A673 (cell line): ENCODE measurements at regions not wholly inside any gene's neighbourhood (a gene's known extent, or its start where the extent isn't known, plus 50 kb on each side); places are given as distances from the start of the nearest gene placed in this dataset.

Experiments
- BruUV-seq: library from RNA; stranded (reverse); fragments of 400-500 nt; replicated peaks from 2 replicates; lab custom pipeline; 2021; lab: Mats Ljungman, UMichigan
- CTCF ChIA-PET: fragments of 300-600 bp; sonication (Branson Sonifier 250); formaldehyde crosslinking; loops from one replicate; lab custom pipeline; 2022; ENCODE audit warnings: antibody characterized with exemption; lab: Charles Lee
- POLR2A ChIA-PET: fragments of 300-600 bp; sonication (Branson Sonifier 250); formaldehyde crosslinking; loops from one replicate; lab custom pipeline; 2022; ENCODE audit warnings: antibody characterized with exemption; ENCODE audit not compliant: low non-redundant PET; lab: Charles Lee
- DNase-seq: peaks from one replicate; pipeline ENCODE4 v3.0.0-alpha.2; 2015; ENCODE audit warnings: low spot score
- H3K27ac ChIP-seq: fragments of 200-600 bp; sonication (generic); 2 replicates; pipeline ENCODE4 v1.5.1; 2016; ENCODE audit warnings: mixed run types, low read depth, mild to moderate bottlenecking, mixed read lengths, antibody characterized with exemption, low read length; ENCODE audit not compliant: poor library complexity, severe bottlenecking
- H3K27me3 ChIP-seq: fragments of 200-600 bp; sonication (generic); replicated peaks from 2 replicates; pipeline ENCODE4 v1.6.1; 2017; ENCODE audit warnings: mixed run types, low read depth, mild to moderate bottlenecking, mixed read lengths, antibody characterized with exemption, low read length; ENCODE audit not compliant: insufficient read depth, poor library complexity
- H3K36me3 ChIP-seq: fragments of 200-600 bp; sonication (generic); 2 replicates; pipeline ENCODE4 v1.6.1; 2016; ENCODE audit warnings: mixed run types, mild to moderate bottlenecking, mixed read lengths, antibody characterized with exemption, low read length; ENCODE audit not compliant: insufficient read depth, poor library complexity, severe bottlenecking
- H3K4me1 ChIP-seq: fragments of 200-600 bp; sonication (generic); 2 replicates; pipeline ENCODE4 v1.6.1; 2017; ENCODE audit warnings: mixed run types, mild to moderate bottlenecking, mixed read lengths, antibody characterized with exemption, low read length; ENCODE audit not compliant: insufficient read depth, poor library complexity, severe bottlenecking
- H3K4me3 ChIP-seq: fragments of 200-600 bp; sonication (generic); 2 replicates; pipeline ENCODE4 v1.5.1; 2016; ENCODE audit warnings: low read depth, mixed run types, mild to moderate bottlenecking, mixed read lengths, low read length; ENCODE audit not compliant: poor library complexity, severe bottlenecking
- H3K9me3 ChIP-seq: fragments of 200-600 bp; sonication (generic); 2 replicates; pipeline ENCODE4 v1.6.1; 2016; ENCODE audit warnings: mixed run types, low read depth, mild to moderate bottlenecking, mixed read lengths, antibody characterized with exemption, low read length; ENCODE audit not compliant: poor library complexity, severe bottlenecking
- EZH2 ChIP-seq: fragments of 200-600 bp; sonication (generic); IDR thresholded peaks from 2 replicates; pipeline ENCODE4 v1.6.1; 2017; ENCODE audit warnings: borderline replicate concordance, low read depth, mild to moderate bottlenecking, mixed read lengths, antibody characterized with exemption, low read length; ENCODE audit not compliant: poor library complexity, severe bottlenecking
- intact Hi-C: fragments of 100-400 bp; cut with micrococcal nuclease; formaldehyde crosslinking; loops from one replicate; pipeline ENCODE4 v1.10.0; 2022; ENCODE audit not compliant: unreplicated experiment
- TF ChIP-seq, protein P1 (sequence below): fragments of 300-800, 200-600 bp; sonication (generic); conservative IDR thresholded peaks from 2 replicates; pipeline ENCODE4 v1.5.1; 2017; ENCODE audit warnings: low read depth, mild to moderate bottlenecking, antibody characterized with exemption, low read length, moderate library complexity, mixed read lengths

DNA sequence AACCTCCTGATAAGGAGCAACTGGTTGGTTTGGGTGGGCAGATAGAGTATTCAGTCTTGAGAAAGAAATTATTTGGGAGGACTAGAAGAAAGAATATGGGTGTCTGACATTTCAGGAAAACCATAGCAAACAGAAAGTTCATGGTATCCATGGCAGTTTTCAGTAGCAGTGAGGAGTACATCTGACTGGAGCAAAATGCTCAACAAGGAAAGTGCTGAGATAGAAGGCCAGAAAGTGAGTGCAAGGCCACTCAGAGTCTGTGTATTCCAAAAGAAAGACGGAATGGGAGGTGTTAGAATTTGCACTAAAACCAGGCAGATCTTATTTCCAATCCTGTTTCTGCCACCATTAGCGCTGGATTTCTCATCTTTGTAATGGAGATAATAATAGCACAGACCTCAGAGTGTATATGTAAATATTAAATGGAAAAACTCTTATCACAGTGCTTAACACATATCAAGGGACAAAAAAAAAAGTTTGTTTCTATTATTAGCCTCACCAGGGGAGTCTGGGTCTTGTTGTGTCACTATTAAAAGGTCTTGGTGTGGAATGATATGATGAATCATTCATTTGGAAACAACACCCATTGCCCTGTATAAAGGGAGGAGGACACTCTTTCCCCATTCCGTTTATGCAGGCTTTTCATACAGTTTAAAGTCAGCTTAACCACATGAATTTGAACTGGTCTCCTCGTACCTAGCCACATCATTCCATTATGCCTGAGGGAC, 349.8 kb downstream of the IPO8 start:
- Histone ChIP-seq H3K27me3 (no peaks in the 10 kb centered on the region), H3K27ac (no peak overlapping the region), H3K36me3 (no peaks in the 10 kb centered on the region), H3K4me3 (no peak overlapping the region), H3K4me1 (no peaks in the 10 kb centered on the region), H3K9me3 (no peaks in the 10 kb centered on the region)
- DNase-seq = no peak
- ChIA-PET POLR2A (no interaction called here), CTCF (no interaction called here)
- TF ChIP-seq, protein P1, sequence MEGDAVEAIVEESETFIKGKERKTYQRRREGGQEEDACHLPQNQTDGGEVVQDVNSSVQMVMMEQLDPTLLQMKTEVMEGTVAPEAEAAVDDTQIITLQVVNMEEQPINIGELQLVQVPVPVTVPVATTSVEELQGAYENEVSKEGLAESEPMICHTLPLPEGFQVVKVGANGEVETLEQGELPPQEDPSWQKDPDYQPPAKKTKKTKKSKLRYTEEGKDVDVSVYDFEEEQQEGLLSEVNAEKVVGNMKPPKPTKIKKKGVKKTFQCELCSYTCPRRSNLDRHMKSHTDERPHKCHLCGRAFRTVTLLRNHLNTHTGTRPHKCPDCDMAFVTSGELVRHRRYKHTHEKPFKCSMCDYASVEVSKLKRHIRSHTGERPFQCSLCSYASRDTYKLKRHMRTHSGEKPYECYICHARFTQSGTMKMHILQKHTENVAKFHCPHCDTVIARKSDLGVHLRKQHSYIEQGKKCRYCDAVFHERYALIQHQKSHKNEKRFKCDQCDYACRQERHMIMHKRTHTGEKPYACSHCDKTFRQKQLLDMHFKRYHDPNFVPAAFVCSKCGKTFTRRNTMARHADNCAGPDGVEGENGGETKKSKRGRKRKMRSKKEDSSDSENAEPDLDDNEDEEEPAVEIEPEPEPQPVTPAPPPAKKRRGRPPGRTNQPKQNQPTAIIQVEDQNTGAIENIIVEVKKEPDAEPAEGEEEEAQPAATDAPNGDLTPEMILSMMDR = no peak
- no peak for TF ChIP-seq EZH2
- intact Hi-C loops = no loop called here
- BruUV-seq = no TSS peak

DNA sequence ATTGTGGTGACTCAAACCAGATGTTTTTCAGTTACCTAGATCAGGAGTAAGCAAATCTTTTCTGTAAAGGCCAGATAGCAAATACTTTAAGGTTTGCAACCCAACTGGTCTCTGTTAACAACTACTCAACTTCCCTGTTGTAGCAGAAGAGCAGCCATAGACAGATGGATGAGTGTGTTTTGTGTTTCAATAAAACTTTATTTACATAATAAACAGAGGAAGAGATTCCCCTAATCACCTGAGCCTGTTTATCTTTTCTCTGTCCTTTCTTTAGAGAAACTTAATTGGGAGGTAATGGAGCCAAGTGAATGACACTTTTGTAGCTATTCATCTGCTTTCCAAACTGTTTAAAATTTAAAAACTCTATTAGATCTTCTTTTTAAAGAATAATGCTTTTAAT, 365.1 kb downstream of the IPO8 start:
- peaks cover 17% of the 10 kb centered on the region for H3K27me3 ChIP-seq
- ChIA-PET POLR2A (no interaction called here), CTCF (no interaction called here)
- no peak overlapping the region for H3K27ac ChIP-seq
- TF ChIP-seq, protein P1 = no peak
- no peak for TF ChIP-seq EZH2
- H3K9me3 ChIP-seq = no peaks in the 10 kb centered on the region
- H3K4me3 ChIP-seq = no peak overlapping the region
- H3K4me1 ChIP-seq = no peaks in the 10 kb centered on the region
- BruUV-seq = no TSS peak
- intact Hi-C loops = no loop called here
- no peak for DNase-seq
- H3K36me3 ChIP-seq = no peaks in the 10 kb centered on the region

DNA sequence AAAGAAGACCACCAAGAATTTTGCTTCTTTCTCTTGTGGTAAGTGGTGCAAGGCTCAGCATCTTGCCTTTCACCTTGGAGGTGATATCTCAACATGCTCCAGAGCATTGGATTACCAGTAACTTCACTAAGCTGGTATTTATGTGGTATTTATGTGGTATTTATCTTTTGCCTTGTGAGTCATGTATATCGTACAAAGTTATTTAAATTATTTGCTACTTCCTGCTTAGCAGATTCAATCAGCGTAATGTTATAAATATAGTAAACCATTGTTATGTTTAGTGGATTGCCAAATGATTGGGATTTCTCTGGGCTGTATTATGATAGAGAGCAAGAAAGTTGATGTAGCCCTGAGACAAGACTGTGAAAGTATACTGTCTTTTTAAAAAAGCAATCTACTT, 366.4 kb downstream of the IPO8 start:
- CTCF ChIA-PET = no interaction called here
- intact Hi-C loops = no loop called here
- peaks cover 17% of the 10 kb centered on the region for H3K27me3 ChIP-seq
- no peaks in the 10 kb centered on the region for H3K4me1 ChIP-seq
- TF ChIP-seq EZH2 = no peak
- TF ChIP-seq, protein P1 = no peak
- no peak overlapping the region for H3K27ac ChIP-seq
- H3K36me3 ChIP-seq = no peaks in the 10 kb centered on the region
- H3K4me3 ChIP-seq = no peak overlapping the region
- DNase-seq = no peak
- POLR2A ChIA-PET = no interaction called here
- BruUV-seq = no TSS peak
- H3K9me3 ChIP-seq = no peaks in the 10 kb centered on the region
